Gastroesophageal sphincter (tissue), 3 donors: ENCODE measurements at regions not wholly inside any gene's neighbourhood (a gene's known extent, or its start where the extent isn't known, plus 50 kb on each side); places are given as distances from the start of the nearest gene placed in this dataset.

ENCODE experiments used
- CTCF ChIP-seq, 4 experiments: fragments of 200-600 bp in 2 of 4; fragments of 450-650 bp in 2 of 4; sonication (generic) in 1 of 4; IDR thresholded peaks; one replicate each; pipeline ENCODE4 v1.5.1; 2017 to 2019; ENCODE audit warnings: antibody characterized with exemption in 4 of 4, mild to moderate bottlenecking in 2 of 4, moderate library complexity in 2 of 4
- POLR2A ChIP-seq, 2 donors: fragments of 450-650 bp; IDR thresholded peaks; one replicate each; pipeline ENCODE4 v1.6.1; 2017; ENCODE audit warnings: antibody characterized with exemption in 2 of 2, mild to moderate bottlenecking in 2 of 2, moderate library complexity in 1 of 2

DNA sequence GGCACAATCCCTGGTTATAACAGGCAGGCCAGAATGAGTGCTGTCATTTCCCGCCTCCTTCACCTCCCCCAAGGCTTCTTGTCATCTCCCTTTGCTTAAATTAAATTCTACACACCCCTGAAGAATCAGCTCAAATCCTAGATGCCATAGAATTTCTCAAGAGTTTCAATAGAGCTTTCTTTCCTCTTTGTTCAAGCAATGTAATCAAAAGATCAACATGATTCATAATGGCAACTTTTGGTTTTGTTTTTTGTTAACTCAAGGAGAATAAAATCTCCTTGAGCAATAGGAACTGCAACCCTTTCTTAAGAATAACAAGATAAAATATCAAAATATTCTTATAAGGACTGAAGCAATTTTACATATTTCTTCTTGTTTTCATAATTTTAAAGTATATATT lies 180.8 kb upstream of the CDK1 start:
- TF ChIP-seq POLR2A (IDR thresholded peaks at IDR 0.05) (no peak), CTCF (IDR thresholded peaks at IDR 0.05) (no peak)
